RWPE2 (cell line): ENCODE measurements at regions not wholly inside any gene's neighbourhood (a gene's known extent, or its start where the extent isn't known, plus 50 kb on each side); places are given as distances from the start of the nearest gene placed in this dataset.

Experiments
- ATAC-seq: fragments of 200-7000 bp; cut with Tn5 transposase; 3 replicates; pipeline ENCODE4 v1.9.1; 2021; ENCODE audit warnings: low read depth
- DNase-seq: peaks from one replicate; pipeline ENCODE4 v3.0.0-alpha.2; 2020; ENCODE audit warnings: low spot score
- H3K27ac ChIP-seq: fragments of 450-650 bp; 2 replicates; pipeline ENCODE4 v1.5.1; 2017; ENCODE audit warnings: mild to moderate bottlenecking; ENCODE audit not compliant: poor library complexity, severe bottlenecking
- H3K27me3 ChIP-seq: fragments of 250-450 bp; sonication (Bioruptor Pico); 2 replicates; pipeline ENCODE4 v1.5.1; 2021; ENCODE audit warnings: mild to moderate bottlenecking, moderate library complexity; ENCODE audit not compliant: insufficient read depth, poor library complexity, severe bottlenecking
- H3K36me3 ChIP-seq: fragments of 250-450 bp; sonication (Bioruptor Pico); 2 replicates; pipeline ENCODE4 v1.5.1; 2020; ENCODE audit warnings: low read depth, mild to moderate bottlenecking, moderate library complexity
- H3K4me1 ChIP-seq: fragments of 250-450 bp; sonication (Bioruptor Pico); 2 replicates; pipeline ENCODE4 v1.5.1; 2021; ENCODE audit warnings: mild to moderate bottlenecking, moderate library complexity; ENCODE audit not compliant: insufficient read depth, poor library complexity, severe bottlenecking
- H3K4me3 ChIP-seq: fragments of 250-450 bp; sonication (Bioruptor Pico); 2 replicates; pipeline ENCODE4 v1.5.1; 2021; ENCODE audit warnings: mild to moderate bottlenecking, moderate library complexity; ENCODE audit not compliant: severe bottlenecking
- H3K9me3 ChIP-seq: fragments of 250-450 bp; sonication (Bioruptor Pico); 2 replicates; pipeline ENCODE4 v1.5.1; 2021; ENCODE audit warnings: mild to moderate bottlenecking, moderate library complexity; ENCODE audit not compliant: severe bottlenecking
- CTCF ChIP-seq: fragments of 450-650 bp; IDR thresholded peaks from one replicate; pipeline ENCODE4 v1.5.1; 2017; ENCODE audit warnings: mild to moderate bottlenecking, moderate library complexity; ENCODE audit not compliant: poor library complexity, severe bottlenecking

GRCh38 chr10:113399065-113399464 lies 153.8 kb upstream of the HABP2 start:
- H3K27ac ChIP-seq, result no peak overlapping the region
- no peaks in the 10 kb centered on the region for H3K9me3 ChIP-seq
- H3K27me3 ChIP-seq, result no peaks in the 10 kb centered on the region
- H3K4me1 ChIP-seq, result no peaks in the 10 kb centered on the region
- no peak for ATAC-seq
- TF ChIP-seq CTCF, result no peak
- DNase-seq, result no peak
- no peak overlapping the region for H3K4me3 ChIP-seq
- no peaks in the 10 kb centered on the region for H3K36me3 ChIP-seq

DNA sequence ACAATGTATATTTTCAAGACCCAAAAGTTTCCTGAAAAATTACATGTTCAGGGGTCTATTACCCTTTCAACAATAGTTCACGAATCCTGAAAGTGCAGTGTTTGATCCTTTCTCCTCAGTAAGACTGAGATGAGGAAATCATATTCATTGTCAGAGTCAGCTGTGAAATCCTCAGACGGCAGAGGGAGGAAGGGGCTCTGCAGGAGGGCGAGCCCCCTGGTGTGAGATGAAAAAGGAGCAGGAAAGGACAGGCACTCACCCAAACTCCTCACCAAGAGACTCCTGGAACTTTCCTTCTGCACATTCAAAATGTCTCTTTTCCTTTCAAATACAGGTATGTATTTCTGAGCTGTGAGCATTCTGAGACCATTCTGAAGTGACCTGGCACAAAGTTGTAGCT lies 150.3 kb upstream of the HABP2 start:
- H3K36me3 ChIP-seq, result no peaks in the 10 kb centered on the region
- H3K4me3 ChIP-seq, result no peak overlapping the region
- H3K4me1 ChIP-seq, result no peaks in the 10 kb centered on the region
- H3K9me3 ChIP-seq, result no peaks in the 10 kb centered on the region
- peaks cover 4% of the 10 kb centered on the region for H3K27me3 ChIP-seq
- H3K27ac ChIP-seq, result no peak overlapping the region
- no peak for DNase-seq
- ATAC-seq, result no peak
- TF ChIP-seq CTCF, result no peak

GRCh38 chr10:113407218-113407617 lies 145.6 kb upstream of the HABP2 start:
- no peak for DNase-seq
- no peak for ATAC-seq
- no peaks in the 10 kb centered on the region for H3K36me3 ChIP-seq
- H3K4me3 ChIP-seq, result no peak overlapping the region
- no peak overlapping the region for H3K27ac ChIP-seq
- no peak for TF ChIP-seq CTCF
- H3K4me1 ChIP-seq, result no peaks in the 10 kb centered on the region
- H3K27me3 ChIP-seq, result peaks cover 6% of the 10 kb centered on the region
- no peaks in the 10 kb centered on the region for H3K9me3 ChIP-seq

GRCh38 chr10:113409175-113409574 lies 143.7 kb upstream of the HABP2 start:
- Histone ChIP-seq H3K36me3 (no peaks in the 10 kb centered on the region), H3K4me1 (no peaks in the 10 kb centered on the region), H3K9me3 (no peaks in the 10 kb centered on the region), H3K27ac (no peak overlapping the region), H3K4me3 (no peak overlapping the region), H3K27me3 (peaks cover 6% of the 10 kb centered on the region)
- no peak for TF ChIP-seq CTCF
- no peak for DNase-seq
- ATAC-seq, result no peak

GRCh38 chr10:113410618-113411017 lies 142.2 kb upstream of the HABP2 start:
- Histone ChIP-seq H3K27ac (no peak overlapping the region), H3K36me3 (no peaks in the 10 kb centered on the region), H3K9me3 (no peaks in the 10 kb centered on the region), H3K27me3 (peaks cover 6% of the 10 kb centered on the region), H3K4me1 (no peaks in the 10 kb centered on the region), H3K4me3 (no peak overlapping the region)
- DNase-seq, result no peak
- TF ChIP-seq CTCF, result no peak
- ATAC-seq, result no peak
